GM18858 (cell line): ENCODE measurements at regions not wholly inside any gene's neighbourhood (a gene's known extent, or its start where the extent isn't known, plus 50 kb on each side); places are given as distances from the start of the nearest gene placed in this dataset.
A peak's percentile ranks its signal among the peaks of the same experiment; 100 is the strongest.
"Not testable (repeated sequence)": the region's sequence is repeated elsewhere in the genome, so short reads cannot be mapped to it uniquely, and the experiment has no call there.

Source experiments
- ATAC-seq: cut with Tn5 transposase; IDR thresholded peaks from one replicate; pipeline ENCODE4 v1.9.1; 2021; ENCODE audit not compliant: unreplicated experiment

DNA sequence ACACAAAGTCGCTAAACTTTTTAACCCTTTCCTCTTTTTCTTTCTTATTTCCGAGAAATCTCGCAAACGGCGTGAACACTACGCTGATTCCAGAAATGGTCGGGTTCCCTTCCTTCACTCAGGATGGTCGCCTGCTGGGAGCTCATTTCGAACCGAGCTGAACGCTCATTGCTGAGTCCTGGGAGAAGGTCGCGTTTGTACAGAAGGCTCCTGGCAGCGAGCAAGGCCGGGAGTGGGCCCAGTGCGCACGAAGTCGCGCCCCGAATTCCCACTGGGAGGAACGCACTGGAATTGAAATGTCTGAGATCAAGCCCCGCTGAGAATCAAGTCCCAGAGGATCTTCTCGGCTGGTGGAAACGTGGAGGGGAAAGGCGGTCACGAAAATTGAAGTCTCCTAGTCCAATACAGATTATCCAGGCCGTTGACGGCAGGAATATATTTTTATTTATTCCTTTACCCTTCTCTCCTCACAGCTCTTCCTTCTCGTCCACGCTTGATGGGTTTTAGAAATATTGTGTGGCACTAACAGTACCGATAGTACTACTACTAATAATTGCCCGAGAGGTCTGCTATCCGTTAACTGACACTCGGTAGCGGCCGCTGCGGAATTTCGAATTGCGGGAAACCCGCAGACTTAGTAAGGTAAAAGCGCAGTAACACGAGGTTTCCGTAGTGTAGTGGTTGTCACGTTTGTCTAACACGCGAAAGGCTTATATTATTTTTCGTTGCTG, 207.2 kb upstream of the ZNF184 start:
- ATAC-seq, result no peak

DNA sequence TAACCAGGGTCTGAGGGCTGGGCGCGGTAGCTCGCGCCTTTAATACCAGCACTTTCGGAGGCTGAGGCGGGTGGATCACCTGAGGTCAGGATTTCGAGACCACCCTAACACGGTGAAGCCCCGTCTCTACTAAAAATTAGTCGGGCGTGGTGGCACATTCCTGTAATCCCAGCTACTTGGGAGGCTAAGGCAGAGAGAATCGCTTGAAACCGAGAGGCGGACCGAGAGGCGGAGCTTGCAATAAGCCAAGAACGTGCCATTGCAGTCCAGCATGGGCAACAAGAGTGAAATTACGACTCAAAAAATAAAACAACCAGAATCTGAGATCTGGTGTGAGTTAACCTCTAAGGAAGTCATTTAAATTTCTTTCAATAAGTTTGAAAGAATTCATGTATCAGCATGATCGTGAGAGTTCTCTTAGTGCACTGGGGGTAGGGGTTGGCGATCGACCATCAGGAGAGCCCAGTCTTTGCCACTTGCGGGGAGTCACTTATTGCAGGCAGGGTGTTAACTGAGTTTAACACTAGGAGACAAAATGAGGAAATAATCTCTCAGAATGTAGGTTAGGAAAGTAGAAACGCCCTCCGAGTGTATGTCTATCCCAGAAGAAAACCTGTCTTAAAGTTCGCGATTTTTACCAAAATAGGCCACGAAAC, 206.5 kb upstream of the ZNF184 start:
- no peak for ATAC-seq

DNA sequence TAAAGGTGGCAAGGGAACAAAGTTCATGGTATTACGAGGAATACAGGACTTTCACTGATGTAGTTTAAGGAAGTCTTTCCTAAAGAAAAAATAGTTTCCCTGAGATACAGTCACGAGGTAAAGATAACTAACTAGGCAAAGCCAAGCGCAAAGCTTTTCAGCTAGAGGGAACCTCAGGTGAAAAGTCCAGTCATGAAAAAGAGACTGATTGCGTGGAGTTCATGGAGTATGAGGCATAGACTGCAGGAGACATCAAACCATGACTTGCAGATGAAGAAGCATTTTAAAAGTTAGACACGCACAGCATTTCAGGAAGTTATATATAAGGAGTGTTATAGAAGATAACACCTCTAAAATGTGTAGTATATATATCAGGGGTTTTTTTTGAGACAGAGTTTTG, 205.6 kb upstream of the ZNF184 start:
- ATAC-seq, result no peak

- ATAC-seq, result no peak
Observed at GRCh38 chr6:27674882-27675281, 202.0 kb upstream of the ZNF184 start.

- ATAC-seq, result peak; percentile 35
Observed at GRCh38 chr6:27672113-27672799, 199.4 kb upstream of the ZNF184 start.

- no peak for ATAC-seq
Observed at GRCh38 chr6:27669624-27670301, 196.9 kb upstream of the ZNF184 start.

DNA sequence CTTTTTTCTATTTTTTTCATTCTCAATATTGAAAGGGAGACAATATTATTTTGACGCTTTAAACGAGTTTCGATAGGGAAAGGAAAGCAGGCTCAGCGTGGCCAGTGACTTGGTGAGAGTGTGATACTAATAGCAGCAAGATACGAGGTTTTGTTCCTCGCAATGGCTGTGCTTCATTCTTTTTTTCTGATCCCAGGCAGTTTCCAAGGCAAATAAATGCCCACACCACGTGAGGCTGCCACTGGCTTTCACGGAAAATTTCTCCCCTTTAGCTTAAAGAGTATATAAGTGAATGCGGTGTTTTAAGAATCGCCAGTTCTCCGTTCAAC, 196.4 kb upstream of the ZNF184 start:
- ATAC-seq, result no peak

DNA sequence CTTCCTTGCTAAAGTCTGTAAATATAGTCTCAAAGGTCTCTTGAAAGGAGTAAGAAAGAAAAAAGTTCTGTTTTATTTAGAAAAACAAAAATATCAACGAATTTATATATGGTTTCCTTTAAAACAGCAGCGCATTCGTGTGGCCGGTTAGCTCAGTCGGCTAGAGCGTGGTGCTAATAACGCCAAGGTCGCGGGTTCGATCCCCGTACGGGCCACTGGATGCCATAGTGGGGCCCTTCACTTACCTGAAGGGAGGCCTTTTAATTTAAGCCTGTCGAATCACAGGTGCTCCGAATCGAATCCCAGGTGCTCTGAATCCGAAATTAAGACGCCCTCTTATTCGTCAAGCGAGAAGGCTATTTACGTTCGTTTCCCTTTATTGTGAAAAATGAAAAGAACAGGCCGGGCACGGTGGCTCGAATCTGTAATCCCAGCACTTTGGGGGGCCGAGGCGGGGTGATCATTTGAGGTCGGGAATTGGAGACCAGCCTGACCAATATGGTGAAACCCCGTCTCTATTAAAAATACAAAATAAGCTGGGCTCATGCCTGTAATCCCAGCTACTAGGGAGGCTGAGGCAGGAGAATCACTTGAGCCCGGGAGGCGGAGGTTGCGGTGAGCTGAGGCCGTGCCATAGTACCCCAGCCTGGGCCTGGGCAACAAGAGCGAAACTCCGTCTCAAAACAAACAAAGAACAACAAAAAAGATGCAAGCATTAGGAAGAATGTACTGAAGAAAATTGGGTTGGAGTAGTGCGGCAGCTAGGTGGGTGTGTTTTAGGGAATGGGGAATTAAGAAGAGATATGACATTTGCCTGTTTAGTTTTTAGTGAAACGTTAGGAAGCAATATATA, 195.8 kb upstream of the ZNF184 start:
- no peak for ATAC-seq

DNA sequence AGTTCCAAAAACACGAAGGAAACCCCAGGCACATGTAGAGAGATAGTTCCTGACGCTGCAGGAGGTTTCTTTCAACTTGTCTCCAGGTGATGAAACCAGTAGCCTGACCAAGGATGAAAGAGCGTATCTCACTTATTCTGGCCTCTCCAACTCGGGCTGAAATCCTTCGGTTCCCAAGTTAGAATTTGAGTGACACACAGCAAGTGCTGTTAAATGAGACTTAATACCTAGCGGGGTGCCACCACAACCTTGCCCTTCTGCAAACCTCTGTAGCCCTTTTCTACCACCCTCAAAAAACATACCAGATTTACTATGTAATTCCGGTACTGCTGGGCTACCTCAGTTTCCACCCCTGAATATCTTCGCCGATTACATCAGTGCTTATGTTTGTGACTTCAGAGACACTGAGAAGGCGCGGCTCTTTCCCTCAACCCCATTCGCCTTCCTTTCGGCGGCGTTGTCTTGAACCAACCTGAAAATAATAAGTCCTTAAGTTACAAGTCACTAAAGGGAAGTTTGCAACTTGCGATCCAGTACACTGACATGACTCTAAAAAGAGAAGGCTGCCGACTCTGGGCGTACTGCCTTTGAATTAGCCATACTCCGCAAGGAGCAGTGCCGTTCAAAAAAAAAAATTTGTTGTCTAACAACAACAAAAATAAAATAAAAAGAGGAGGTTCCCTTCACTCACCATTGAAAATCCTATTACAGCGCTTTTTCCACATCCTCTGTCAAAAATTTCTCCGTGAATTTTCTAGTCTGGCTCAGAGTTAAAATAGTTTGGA, 194.9 kb upstream of the ZNF184 start:
- ATAC-seq, result no peak

GRCh38 chr6:27667016-27667656, 194.2 kb upstream of the ZNF184 start:
- no peak for ATAC-seq

GRCh38 chr6:27662769-27663168, 189.9 kb upstream of the ZNF184 start:
- no peak for ATAC-seq

DNA sequence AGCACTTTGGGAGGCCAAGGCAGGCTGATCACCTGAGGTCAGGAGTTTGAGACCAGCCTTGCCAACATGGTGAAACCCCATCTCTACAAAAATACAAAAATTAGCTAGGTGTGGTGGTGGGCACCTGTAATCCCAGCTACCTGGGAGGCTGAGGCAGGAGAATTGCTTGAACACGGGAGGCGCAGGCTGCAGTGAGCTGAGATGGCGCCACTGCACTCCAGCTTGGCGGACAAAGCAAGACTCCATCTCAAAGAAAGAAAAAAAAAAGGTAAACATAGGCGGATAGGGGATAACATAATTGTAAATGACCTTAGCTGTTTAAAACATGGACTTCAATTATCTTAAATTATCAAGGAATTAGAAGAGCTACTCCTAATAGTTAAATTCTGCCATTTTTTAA, 189.3 kb upstream of the ZNF184 start:
- not testable (repeated sequence) for ATAC-seq

- not testable (repeated sequence) for ATAC-seq
Observed at GRCh38 chr6:27653143-27653825, 180.4 kb upstream of the ZNF184 start.

GRCh38 chr6:27651371-27651732, 178.4 kb upstream of the ZNF184 start:
- ATAC-seq, result no peak

GRCh38 chr6:27650620-27651370, 177.9 kb upstream of the ZNF184 start:
- no peak for ATAC-seq

DNA sequence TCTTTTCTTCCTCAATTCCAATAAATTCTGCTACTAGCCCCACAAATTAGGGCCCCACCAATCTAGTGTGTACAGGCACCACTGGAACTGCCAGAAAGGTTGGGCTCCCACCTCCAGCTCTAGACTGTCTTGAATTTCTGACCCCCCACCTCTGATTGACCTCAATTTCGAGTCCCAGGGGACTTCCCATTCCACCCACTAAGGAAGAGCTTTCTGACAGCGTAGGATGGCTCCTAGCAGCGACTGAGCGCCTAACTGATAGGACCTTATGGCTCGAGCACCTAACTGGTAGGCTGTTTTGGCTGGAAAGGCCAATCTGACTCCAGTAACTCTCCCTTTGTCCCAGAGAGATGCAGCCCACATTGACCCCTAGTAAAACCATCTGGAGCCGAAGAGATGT, 171.6 kb upstream of the ZNF184 start:
- no peak for ATAC-seq

- ATAC-seq, result no peak
Observed at GRCh38 chr6:27642744-27643456, 170.0 kb upstream of the ZNF184 start.

GRCh38 chr6:27635886-27636285, 163.0 kb upstream of the ZNF184 start:
- not testable (repeated sequence) for ATAC-seq
